Mesenchymal stem cell (in vitro differentiated cells and primary cell): ENCODE measurements at regions not wholly inside any gene's neighbourhood (a gene's known extent, or its start where the extent isn't known, plus 50 kb on each side); places are given as distances from the start of the nearest gene placed in this dataset.

Source experiments
- DNase-seq: peaks from one replicate; pipeline ENCODE4 v3.0.0-alpha.2; 2013
- H2AFZ ChIP-seq: one replicate; pipeline ENCODE4 v1.6.1; 2013; ENCODE audit warnings: low read depth, mild to moderate bottlenecking, control low read depth, inconsistent platforms, low read length, moderate library complexity
- H2AK5ac ChIP-seq: 2 replicates; pipeline ENCODE4 v1.6.1; 2013; ENCODE audit warnings: low read length, moderate library complexity, mild to moderate bottlenecking, inconsistent platforms; ENCODE audit not compliant: severe bottlenecking
- H2BK120ac ChIP-seq: one replicate; pipeline ENCODE4 v1.6.1; 2013; ENCODE audit warnings: low read depth, mild to moderate bottlenecking, inconsistent platforms, low read length, moderate library complexity
- H2BK12ac ChIP-seq, 2 experiments: one replicate each; pipeline ENCODE4 v1.6.1; 2013; ENCODE audit warnings: inconsistent platforms in 2 of 2, low read length in 2 of 2, mild to moderate bottlenecking in 2 of 2, moderate library complexity in 2 of 2, control low read depth in 1 of 2
- H2BK15ac ChIP-seq: one replicate; pipeline ENCODE4 v1.6.1; 2013; ENCODE audit warnings: mild to moderate bottlenecking, low read depth, inconsistent platforms; ENCODE audit not compliant: poor library complexity, severe bottlenecking
- H2BK5ac ChIP-seq: 2 replicates; pipeline ENCODE4 v1.6.1; 2013; ENCODE audit warnings: low read depth, mild to moderate bottlenecking, low read length, control low read depth, inconsistent platforms; ENCODE audit not compliant: poor library complexity, severe bottlenecking
- H3K14ac ChIP-seq, 2 experiments: one replicate each; pipeline ENCODE4 v1.6.1; 2013; ENCODE audit warnings: inconsistent platforms in 2 of 2, low read length in 2 of 2, control low read depth in 1 of 2, mild to moderate bottlenecking in 1 of 2, moderate library complexity in 1 of 2
- H3K18ac ChIP-seq, 2 experiments: one replicate each; pipeline ENCODE4 v1.6.1; 2013; ENCODE audit warnings: inconsistent platforms in 2 of 2, low read length in 2 of 2, control low read depth in 1 of 2, low read depth in 1 of 2, mild to moderate bottlenecking in 1 of 2
- H3K23ac ChIP-seq, 2 experiments: one replicate each; pipeline ENCODE4 v1.6.1; 2013; ENCODE audit warnings: inconsistent platforms in 2 of 2, low read length in 2 of 2, mild to moderate bottlenecking in 2 of 2, moderate library complexity in 2 of 2, control low read depth in 1 of 2
- H3K27ac ChIP-seq: 2 replicates; pipeline ENCODE4 v1.5.1; 2013; ENCODE audit warnings: mild to moderate bottlenecking, moderate library complexity, low read length, control low read depth, inconsistent platforms; ENCODE audit not compliant: poor library complexity, severe bottlenecking
- H3K27me3 ChIP-seq, 2 experiments: 2 replicates each; pipeline versions ENCODE4 v1.6.1 to v1.7.0; 2013; ENCODE audit warnings: low read length in 2 of 2, mild to moderate bottlenecking in 2 of 2, moderate library complexity in 2 of 2, control low read depth in 1 of 2, inconsistent platforms in 1 of 2; ENCODE audit not compliant: control insufficient read depth in 1 of 2, insufficient read depth in 1 of 2
- H3K36me3 ChIP-seq, 2 experiments: 2 replicates each; pipeline versions ENCODE4 v1.6.1 to v1.7.0; 2013; ENCODE audit warnings: low read length in 2 of 2, control low read depth in 1 of 2, inconsistent platforms in 1 of 2, low read depth in 1 of 2, mild to moderate bottlenecking in 1 of 2; ENCODE audit not compliant: insufficient read depth in 2 of 2, control insufficient read depth in 1 of 2
- H3K4ac ChIP-seq, 2 experiments: one replicate each; pipeline ENCODE4 v1.6.1; 2013; ENCODE audit warnings: inconsistent platforms in 2 of 2, low read length in 2 of 2, mild to moderate bottlenecking in 2 of 2, moderate library complexity in 2 of 2, control low read depth in 1 of 2, low read depth in 1 of 2
- H3K4me1 ChIP-seq: 2 replicates; pipeline ENCODE4 v1.6.1; 2013; ENCODE audit warnings: low read depth, low read length, control low read depth; ENCODE audit not compliant: control insufficient read depth, insufficient read depth
- H3K4me2 ChIP-seq: 2 replicates; pipeline ENCODE4 v1.6.1; 2013; ENCODE audit warnings: low read length, mild to moderate bottlenecking, inconsistent platforms; ENCODE audit not compliant: poor library complexity, severe bottlenecking
- H3K4me3 ChIP-seq, 2 experiments: 2 replicates each; pipeline versions ENCODE4 v1.5.1 to v1.7.0; 2013; ENCODE audit warnings: low read length in 2 of 2, mild to moderate bottlenecking in 2 of 2, control low read depth in 1 of 2, low read depth in 1 of 2; ENCODE audit not compliant: insufficient read depth in 1 of 2
- H3K79me1 ChIP-seq: replicated peaks from 2 replicates; pipeline ENCODE4 v1.6.1; 2013; ENCODE audit warnings: mild to moderate bottlenecking, control low read depth, low read length, inconsistent platforms; ENCODE audit not compliant: poor library complexity, severe bottlenecking
- H3K9ac ChIP-seq: 2 replicates; pipeline ENCODE4 v1.7.0; 2013; ENCODE audit warnings: mild to moderate bottlenecking, low read length, moderate library complexity
- H3K9me3 ChIP-seq: 2 replicates; pipeline ENCODE4 v1.7.0; 2013; ENCODE audit warnings: mild to moderate bottlenecking, low read length; ENCODE audit not compliant: control insufficient read depth
- H4K8ac ChIP-seq: one replicate; pipeline ENCODE4 v1.6.1; 2013; ENCODE audit warnings: inconsistent platforms, mild to moderate bottlenecking, low read length, moderate library complexity
- H4K91ac ChIP-seq: one replicate; pipeline ENCODE4 v1.6.1; 2013; ENCODE audit warnings: mild to moderate bottlenecking, low read length, inconsistent platforms
- WGBS: methylation state at CpG from one replicate; pipeline ENCODE4 v1.1.7; 2013; ENCODE audit warnings: mixed read lengths; 5-methylcytosine and 5-hydroxymethylcytosine counted together

- Histone ChIP-seq H3K4me3 (no peak overlapping the region), H2AFZ (no peak overlapping the region), H3K4me1 (peaks cover 2% of the 10 kb centered on the region)
These were observed 547.9 kb downstream of the FGF9 start for GRCh38 chr13:22218797-22219196.

GRCh38 chr13:22219709-22220108, 548.8 kb downstream of the FGF9 start:
- Histone ChIP-seq H3K4me1 (peaks cover 2% of the 10 kb centered on the region), H2AK5ac (no peak overlapping the region), H3K4me3 (no peak overlapping the region), H3K4me2 (no peak overlapping the region), H3K14ac (no peak overlapping the region), H3K27me3 (peaks cover 0 to 3% of the 10 kb centered on the region in 2 experiments), H2AFZ (no peak overlapping the region), H3K4ac (no peak overlapping the region), H3K23ac (no peak overlapping the region), H2BK12ac (no peak overlapping the region), H3K79me1 (no peaks in the 10 kb centered on the region), H4K91ac (no peak overlapping the region), H3K9me3 (no peaks in the 10 kb centered on the region), H2BK120ac (no peak overlapping the region), H2BK15ac (no peak overlapping the region), H4K8ac (no peak overlapping the region), H3K27ac (no peak overlapping the region), H2BK5ac (no peak overlapping the region), H3K18ac (no peak overlapping the region), H3K9ac (no peak overlapping the region), H3K36me3 (no peaks in the 10 kb centered on the region)
- DNase-seq = no peak
- 85% methylated on average over 2 of the region's 2 CpGs for WGBS

More at GRCh38 chr13:22218797-22219196, 547.9 kb downstream of the FGF9 start:
- Histone ChIP-seq H4K8ac (no peak overlapping the region), H3K4ac (no peak overlapping the region), H3K79me1 (no peaks in the 10 kb centered on the region), H3K9ac (no peak overlapping the region), H3K27ac (no peak overlapping the region), H2BK12ac (no peak overlapping the region), H2AK5ac (no peak overlapping the region), H3K18ac (no peak overlapping the region), H4K91ac (no peak overlapping the region), H3K36me3 (no peaks in the 10 kb centered on the region), H3K27me3 (peaks cover 0 to 3% of the 10 kb centered on the region in 2 experiments), H3K23ac (no peak overlapping the region), H3K14ac (no peak overlapping the region), H2BK120ac (no peak overlapping the region), H3K4me2 (no peak overlapping the region), H2BK5ac (no peak overlapping the region), H3K9me3 (no peaks in the 10 kb centered on the region), H2BK15ac (no peak overlapping the region)
- 62% methylated on average over 3 of the region's 4 CpGs for WGBS
- no peak for DNase-seq

- Histone ChIP-seq H2AK5ac (no peak overlapping the region), H3K18ac (no peak overlapping the region), H3K4ac (no peak overlapping the region), H3K27me3 (peaks cover 0 to 3% of the 10 kb centered on the region in 2 experiments), H2BK120ac (no peak overlapping the region), H3K9me3 (no peaks in the 10 kb centered on the region), H4K8ac (no peak overlapping the region), H3K14ac (no peak overlapping the region), H2AFZ (no peak overlapping the region), H2BK5ac (no peak overlapping the region), H3K27ac (no peak overlapping the region), H3K36me3 (no peaks in the 10 kb centered on the region), H3K4me2 (no peak overlapping the region), H3K79me1 (no peaks in the 10 kb centered on the region), H3K4me3 (no peak overlapping the region), H3K9ac (no peak overlapping the region), H3K23ac (no peak overlapping the region), H3K4me1 (peaks cover 2% of the 10 kb centered on the region), H2BK12ac (no peak overlapping the region), H4K91ac (no peak overlapping the region), H2BK15ac (no peak overlapping the region)
- 80% methylated on average over 17 of the region's 17 CpGs for WGBS
- no peak for DNase-seq
These were observed 549.6 kb downstream of the FGF9 start for GRCh38 chr13:22220151-22221135.

GRCh38 chr13:22223411-22223810, 552.5 kb downstream of the FGF9 start:
- Histone ChIP-seq H4K91ac (no peak overlapping the region), H3K4ac (no peak overlapping the region), H3K18ac (no peak overlapping the region), H3K23ac (no peak overlapping the region), H2BK12ac (no peak overlapping the region), H3K9me3 (no peaks in the 10 kb centered on the region), H3K27ac (no peak overlapping the region), H3K4me1 (peaks cover 2% of the 10 kb centered on the region), H4K8ac (no peak overlapping the region), H2AK5ac (no peak overlapping the region), H3K27me3 (no peaks in the 10 kb centered on the region), H2BK5ac (no peak overlapping the region), H3K4me3 (no peak overlapping the region), H3K4me2 (no peak overlapping the region), H3K14ac (no peak overlapping the region), H2BK15ac (no peak overlapping the region), H3K79me1 (no peaks in the 10 kb centered on the region), H3K9ac (no peak overlapping the region), H2BK120ac (no peak overlapping the region), H3K36me3 (no peaks in the 10 kb centered on the region), H2AFZ (no peak overlapping the region)
- WGBS = 79% methylated on average over 7 of the region's 8 CpGs
- DNase-seq = no peak
